ENCODE measurements at regions not wholly inside any gene's neighbourhood (a gene's known extent, or its start where the extent isn't known, plus 50 kb on each side); places are given as distances from the start of the nearest gene placed in this dataset.
"Not testable (repeated sequence)": the region's sequence is repeated elsewhere in the genome, so short reads cannot be mapped to it uniquely, and the experiment has no call there.

GRCh38 chr3:139134678-139135372, 90.1 kb upstream of the PRR23C start:
- intact Hi-C loops (cut with DNase I) = no loop called here

GRCh38 chr3:139135657-139136056, 91.0 kb upstream of the PRR23C start:
- intact Hi-C loops (cut with DNase I) = no loop called here

More at GRCh38 chr3:139134678-139135372, 90.1 kb upstream of the PRR23C start:
- H3K9me3 ChIP-seq = no peaks in the 10 kb centered on the region
- no peak for DNase-seq
- no peaks in the 10 kb centered on the region for H3K36me3 ChIP-seq
- no peak for TF ChIP-seq CTCF (IDR thresholded peaks at IDR 0.05)
- no peak overlapping the region for H3K4me3 ChIP-seq
- H3K27ac ChIP-seq = no peak overlapping the region
- no peaks in the 10 kb centered on the region for H3K4me1 ChIP-seq
- no peaks in the 10 kb centered on the region for H3K27me3 ChIP-seq
- no peak for ATAC-seq

GRCh38 chr3:139136469-139137202, 91.9 kb upstream of the PRR23C start:
- no peaks in the 10 kb centered on the region for H3K9me3 ChIP-seq
- no peak overlapping the region for H3K4me3 ChIP-seq
- DNase-seq (no peak), ATAC-seq (no peak)
- no peaks in the 10 kb centered on the region for H3K27me3 ChIP-seq
- no peak overlapping the region for H3K27ac ChIP-seq
- no peaks in the 10 kb centered on the region for H3K4me1 ChIP-seq
- intact Hi-C loops (cut with DNase I) = no loop called here
- no peak for TF ChIP-seq CTCF (IDR thresholded peaks at IDR 0.05)
- H3K36me3 ChIP-seq = no peaks in the 10 kb centered on the region

More at GRCh38 chr3:139135657-139136056, 91.0 kb upstream of the PRR23C start:
- DNase-seq (no peak), ATAC-seq (no peak)
- TF ChIP-seq CTCF (IDR thresholded peaks at IDR 0.05) = no peak
- H3K9me3 ChIP-seq = no peaks in the 10 kb centered on the region
- H3K36me3 ChIP-seq = no peaks in the 10 kb centered on the region
- H3K4me3 ChIP-seq = no peak overlapping the region
- no peaks in the 10 kb centered on the region for H3K4me1 ChIP-seq
- H3K27me3 ChIP-seq = no peaks in the 10 kb centered on the region
- H3K27ac ChIP-seq = no peak overlapping the region

- Histone ChIP-seq H3K4me3 (no peak overlapping the region), H3K27me3 (no peaks in the 10 kb centered on the region), H3K9me3 (no peaks in the 10 kb centered on the region), H3K36me3 (no peaks in the 10 kb centered on the region), H3K27ac (no peak overlapping the region), H3K4me1 (no peaks in the 10 kb centered on the region)
- intact Hi-C loops (cut with DNase I) = no loop called here
- TF ChIP-seq CTCF (IDR thresholded peaks at IDR 0.05) = no peak
- no peak for ATAC-seq
- no peak for DNase-seq
Measured at GRCh38 chr3:139140553-139140952, 95.9 kb upstream of the PRR23C start.

- H3K27ac ChIP-seq; intact Hi-C loops (cut with DNase I); H3K9me3 ChIP-seq; H3K27me3 ChIP-seq; H3K36me3 ChIP-seq; DNase-seq; H3K4me3 ChIP-seq; H3K4me1 ChIP-seq; ATAC-seq: not testable (repeated sequence)
Measured at GRCh38 chr3:139145980-139146379, 101.3 kb upstream of the PRR23C start.

GRCh38 chr3:139151530-139151929, 106.8 kb upstream of the PRR23C start:
- no peak overlapping the region for H3K4me3 ChIP-seq
- intact Hi-C loops (cut with DNase I) = no loop called here
- H3K9me3 ChIP-seq = peaks cover 6% of the 10 kb centered on the region
- no peaks in the 10 kb centered on the region for H3K27me3 ChIP-seq
- DNase-seq (no peak), ATAC-seq (no peak)
- no peak for TF ChIP-seq CTCF (IDR thresholded peaks at IDR 0.05)
- H3K36me3 ChIP-seq = no peaks in the 10 kb centered on the region
- no peak overlapping the region for H3K27ac ChIP-seq
- H3K4me1 ChIP-seq = no peaks in the 10 kb centered on the region

- H3K27ac ChIP-seq; H3K36me3 ChIP-seq; ATAC-seq; H3K9me3 ChIP-seq; DNase-seq; H3K4me3 ChIP-seq; H3K27me3 ChIP-seq; intact Hi-C loops (cut with DNase I); H3K4me1 ChIP-seq: not testable (repeated sequence)
Measured at GRCh38 chr3:139153434-139153833, 108.7 kb upstream of the PRR23C start.

Data from upper lobe of right lung (tissue), 1 donor.